PC-3 (cell line): ENCODE measurements at regions not wholly inside any gene's neighbourhood (a gene's known extent, or its start where the extent isn't known, plus 50 kb on each side); places are given as distances from the start of the nearest gene placed in this dataset.

ENCODE experiments used
- EZH2 ChIP-seq: fragments of 300-600 bp; sonication (generic); IDR thresholded peaks from one replicate; pipeline ENCODE4 v1.6.1; 2017; ENCODE audit warnings: antibody characterized with exemption, mild to moderate bottlenecking, low read length; ENCODE audit not compliant: unreplicated experiment
- EZH2phosphoT487 ChIP-seq: fragments of 300-600 bp; sonication (generic); IDR thresholded peaks from 2 replicates; pipeline ENCODE4 v1.6.1; 2018; ENCODE audit warnings: mild to moderate bottlenecking, antibody characterized with exemption, low read length, borderline replicate concordance
- TF ChIP-seq, protein P1 (sequence below): fragments of 300-600 bp; sonication (generic); conservative IDR thresholded peaks from 2 replicates; pipeline ENCODE4 v1.5.1; 2017; ENCODE audit warnings: antibody characterized with exemption, low read depth, mild to moderate bottlenecking, low read length

DNA sequence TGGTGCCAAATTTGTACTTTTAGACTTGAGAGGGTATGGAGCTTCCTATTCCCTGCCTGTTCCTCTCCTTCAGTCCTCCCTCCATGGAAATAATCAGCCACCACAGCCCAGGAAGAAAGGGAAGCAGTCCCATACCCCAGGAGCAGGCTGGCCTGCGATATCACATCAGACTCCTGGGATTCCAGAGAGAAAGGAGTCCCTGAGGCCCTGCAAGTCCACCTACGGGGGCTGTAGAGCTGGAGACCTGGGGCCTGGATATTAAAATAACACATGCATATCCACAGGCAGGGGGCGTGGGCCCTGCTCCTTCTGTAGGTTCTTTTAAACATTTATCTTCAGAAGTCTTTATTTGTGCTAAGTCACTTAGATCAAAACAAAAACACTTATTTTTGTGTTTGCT lies 117.2 kb downstream of the TMEM174 start:
- TF ChIP-seq EZH2: no peak
- TF ChIP-seq, protein P1, sequence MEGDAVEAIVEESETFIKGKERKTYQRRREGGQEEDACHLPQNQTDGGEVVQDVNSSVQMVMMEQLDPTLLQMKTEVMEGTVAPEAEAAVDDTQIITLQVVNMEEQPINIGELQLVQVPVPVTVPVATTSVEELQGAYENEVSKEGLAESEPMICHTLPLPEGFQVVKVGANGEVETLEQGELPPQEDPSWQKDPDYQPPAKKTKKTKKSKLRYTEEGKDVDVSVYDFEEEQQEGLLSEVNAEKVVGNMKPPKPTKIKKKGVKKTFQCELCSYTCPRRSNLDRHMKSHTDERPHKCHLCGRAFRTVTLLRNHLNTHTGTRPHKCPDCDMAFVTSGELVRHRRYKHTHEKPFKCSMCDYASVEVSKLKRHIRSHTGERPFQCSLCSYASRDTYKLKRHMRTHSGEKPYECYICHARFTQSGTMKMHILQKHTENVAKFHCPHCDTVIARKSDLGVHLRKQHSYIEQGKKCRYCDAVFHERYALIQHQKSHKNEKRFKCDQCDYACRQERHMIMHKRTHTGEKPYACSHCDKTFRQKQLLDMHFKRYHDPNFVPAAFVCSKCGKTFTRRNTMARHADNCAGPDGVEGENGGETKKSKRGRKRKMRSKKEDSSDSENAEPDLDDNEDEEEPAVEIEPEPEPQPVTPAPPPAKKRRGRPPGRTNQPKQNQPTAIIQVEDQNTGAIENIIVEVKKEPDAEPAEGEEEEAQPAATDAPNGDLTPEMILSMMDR: 0 out of 2 replicates have a peak, but pooled peaks have one; percentile 19
- TF ChIP-seq EZH2phosphoT487: no peak
